ENCODE measurements at regions not wholly inside any gene's neighbourhood (a gene's known extent, or its start where the extent isn't known, plus 50 kb on each side); places are given as distances from the start of the nearest gene placed in this dataset.

DNA sequence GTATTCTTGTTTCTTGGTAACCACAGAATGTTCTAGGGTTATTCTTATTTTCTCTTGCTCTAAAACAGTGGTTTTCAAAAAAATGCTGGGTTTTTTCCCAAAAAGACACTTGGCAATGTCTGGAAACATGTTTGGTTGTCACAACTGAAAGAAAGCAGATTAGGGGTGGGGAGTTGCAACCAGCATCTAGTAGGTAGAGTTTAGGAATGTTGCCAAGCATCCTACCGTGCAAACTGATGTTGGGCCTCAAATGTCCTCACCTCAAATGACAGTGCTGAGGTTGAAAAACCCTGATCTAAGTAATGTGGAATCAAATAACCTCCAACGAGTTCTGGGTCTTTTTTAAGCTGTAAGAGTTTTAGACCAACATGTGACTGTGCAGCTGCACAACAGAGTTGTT, 270.5 kb upstream of the STT3B start (continued):
- TF ChIP-seq, protein P1, sequence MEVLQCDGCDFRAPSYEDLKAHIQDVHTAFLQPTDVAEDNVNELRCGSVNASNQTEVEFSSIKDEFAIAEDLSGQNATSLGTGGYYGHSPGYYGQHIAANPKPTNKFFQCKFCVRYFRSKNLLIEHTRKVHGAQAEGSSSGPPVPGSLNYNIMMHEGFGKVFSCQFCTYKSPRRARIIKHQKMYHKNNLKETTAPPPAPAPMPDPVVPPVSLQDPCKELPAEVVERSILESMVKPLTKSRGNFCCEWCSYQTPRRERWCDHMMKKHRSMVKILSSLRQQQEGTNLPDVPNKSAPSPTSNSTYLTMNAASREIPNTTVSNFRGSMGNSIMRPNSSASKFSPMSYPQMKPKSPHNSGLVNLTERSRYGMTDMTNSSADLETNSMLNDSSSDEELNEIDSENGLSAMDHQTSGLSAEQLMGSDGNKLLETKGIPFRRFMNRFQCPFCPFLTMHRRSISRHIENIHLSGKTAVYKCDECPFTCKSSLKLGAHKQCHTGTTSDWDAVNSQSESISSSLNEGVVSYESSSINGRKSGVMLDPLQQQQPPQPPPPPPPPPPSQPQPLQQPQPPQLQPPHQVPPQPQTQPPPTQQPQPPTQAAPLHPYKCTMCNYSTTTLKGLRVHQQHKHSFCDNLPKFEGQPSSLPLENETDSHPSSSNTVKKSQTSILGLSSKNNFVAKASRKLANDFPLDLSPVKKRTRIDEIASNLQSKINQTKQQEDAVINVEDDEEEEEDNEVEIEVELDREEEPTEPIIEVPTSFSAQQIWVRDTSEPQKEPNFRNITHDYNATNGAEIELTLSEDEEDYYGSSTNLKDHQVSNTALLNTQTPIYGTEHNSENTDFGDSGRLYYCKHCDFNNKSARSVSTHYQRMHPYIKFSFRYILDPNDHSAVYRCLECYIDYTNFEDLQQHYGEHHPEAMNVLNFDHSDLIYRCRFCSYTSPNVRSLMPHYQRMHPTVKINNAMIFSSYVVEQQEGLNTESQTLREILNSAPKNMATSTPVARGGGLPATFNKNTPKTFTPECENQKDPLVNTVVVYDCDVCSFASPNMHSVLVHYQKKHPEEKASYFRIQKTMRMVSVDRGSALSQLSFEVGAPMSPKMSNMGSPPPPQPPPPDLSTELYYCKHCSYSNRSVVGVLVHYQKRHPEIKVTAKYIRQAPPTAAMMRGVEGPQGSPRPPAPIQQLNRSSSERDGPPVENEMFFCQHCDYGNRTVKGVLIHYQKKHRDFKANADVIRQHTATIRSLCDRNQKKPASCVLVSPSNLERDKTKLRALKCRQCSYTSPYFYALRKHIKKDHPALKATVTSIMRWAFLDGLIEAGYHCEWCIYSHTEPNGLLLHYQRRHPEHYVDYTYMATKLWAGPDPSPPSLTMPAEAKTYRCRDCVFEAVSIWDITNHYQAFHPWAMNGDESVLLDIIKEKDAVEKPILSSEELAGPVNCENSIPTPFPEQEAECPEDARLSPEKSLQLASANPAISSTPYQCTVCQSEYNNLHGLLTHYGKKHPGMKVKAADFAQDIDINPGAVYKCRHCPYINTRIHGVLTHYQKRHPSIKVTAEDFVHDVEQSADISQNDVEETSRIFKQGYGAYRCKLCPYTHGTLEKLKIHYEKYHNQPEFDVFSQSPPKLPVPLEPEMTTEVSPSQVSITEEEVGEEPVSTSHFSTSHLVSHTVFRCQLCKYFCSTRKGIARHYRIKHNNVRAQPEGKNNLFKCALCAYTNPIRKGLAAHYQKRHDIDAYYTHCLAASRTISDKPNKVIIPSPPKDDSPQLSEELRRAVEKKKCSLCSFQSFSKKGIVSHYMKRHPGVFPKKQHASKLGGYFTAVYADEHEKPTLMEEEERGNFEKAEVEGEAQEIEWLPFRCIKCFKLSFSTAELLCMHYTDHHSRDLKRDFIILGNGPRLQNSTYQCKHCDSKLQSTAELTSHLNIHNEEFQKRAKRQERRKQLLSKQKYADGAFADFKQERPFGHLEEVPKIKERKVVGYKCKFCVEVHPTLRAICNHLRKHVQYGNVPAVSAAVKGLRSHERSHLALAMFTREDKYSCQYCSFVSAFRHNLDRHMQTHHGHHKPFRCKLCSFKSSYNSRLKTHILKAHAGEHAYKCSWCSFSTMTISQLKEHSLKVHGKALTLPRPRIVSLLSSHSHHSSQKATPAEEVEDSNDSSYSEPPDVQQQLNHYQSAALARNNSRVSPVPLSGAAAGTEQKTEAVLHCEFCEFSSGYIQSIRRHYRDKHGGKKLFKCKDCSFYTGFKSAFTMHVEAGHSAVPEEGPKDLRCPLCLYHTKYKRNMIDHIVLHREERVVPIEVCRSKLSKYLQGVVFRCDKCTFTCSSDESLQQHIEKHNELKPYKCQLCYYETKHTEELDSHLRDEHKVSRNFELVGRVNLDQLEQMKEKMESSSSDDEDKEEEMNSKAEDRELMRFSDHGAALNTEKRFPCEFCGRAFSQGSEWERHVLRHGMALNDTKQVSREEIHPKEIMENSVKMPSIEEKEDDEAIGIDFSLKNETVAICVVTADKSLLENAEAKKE (CRISPR knock-in tag; IDR thresholded peaks at IDR 0.05) = no peak

DNA sequence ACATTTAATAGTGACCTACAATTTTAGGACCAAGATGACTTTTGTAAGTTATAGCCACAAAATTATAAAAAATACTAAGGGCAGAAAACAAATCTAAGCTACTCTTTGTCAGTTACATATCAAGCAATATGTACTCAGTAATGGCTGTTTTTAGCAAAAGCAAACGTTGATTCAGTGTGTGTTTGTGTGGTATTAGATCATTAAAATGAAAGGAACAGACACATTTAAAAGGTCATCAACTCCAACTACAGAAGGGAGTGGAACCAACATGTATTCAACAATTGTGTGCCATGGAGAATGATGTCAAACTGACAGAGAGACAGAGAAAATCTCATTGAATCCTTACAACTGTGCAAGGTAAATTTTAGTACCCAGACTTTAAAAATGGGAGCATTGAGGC, 268.8 kb upstream of the STT3B start:
- Histone ChIP-seq H3K36me3 (ENCODE audit: insufficient read depth) (no peaks in the 10 kb centered on the region), H3K4me1 (ENCODE audit: insufficient read depth) (no peaks in the 10 kb centered on the region), H3F3A (replicated peaks; ENCODE audit: low read depth) (no peaks in the 10 kb centered on the region), H2AFZ (no peak overlapping the region), H3K4me3 (no peak overlapping the region), H3K27me3 (ENCODE audit: insufficient read depth) (no peaks in the 10 kb centered on the region), H4K20me1 (replicated peaks; ENCODE audit: insufficient read depth) (no peaks in the 10 kb centered on the region), H3K27ac (ENCODE audit: low read depth) (no peak overlapping the region), H3K4me2 (no peak overlapping the region), H3K79me2 (replicated peaks; ENCODE audit: insufficient read depth) (no peaks in the 10 kb centered on the region), H3K9me2 (ENCODE audit: insufficient read depth) (no peaks in the 10 kb centered on the region)
- no peak for ATAC-seq
- no peaks in the 10 kb centered on the region for H3K4me1 Mint-ChIP-seq
- H3K4me3 Mint-ChIP-seq = no peak overlapping the region
- H3K27me3 Mint-ChIP-seq (ENCODE audit: insufficient read depth, low read depth, poor library complexity) = peaks cover 1% of the 10 kb centered on the region
- DNase-seq (ENCODE audit: low spot score) = no peak
- no peaks in the 10 kb centered on the region; the same call in 2 of the 3 replicates for H3K9me3 Mint-ChIP-seq
- H3K27ac Mint-ChIP-seq = no peak overlapping the region
- TF ChIP-seq EZH2 (IDR thresholded peaks at IDR 0.05; ENCODE audit: low read depth, unreplicated experiment) (no peak), JUNB (IDR thresholded peaks at IDR 0.05; ENCODE audit: unreplicated experiment) (no peak), STAT1 (IDR thresholded peaks at IDR 0.05; ENCODE audit: unreplicated experiment) (no peak), POLR2AphosphoS5 (IDR thresholded peaks at IDR 0.05; ENCODE audit: low read depth) (no peak)
- TF ChIP-seq, protein P1 (CRISPR knock-in tag; IDR thresholded peaks at IDR 0.05) = no peak
- no peaks in the 10 kb centered on the region for H3K36me3 Mint-ChIP-seq (ENCODE audit: low read depth)
